Fibroblast of skin of scalp (primary cell): ENCODE measurements at regions not wholly inside any gene's neighbourhood (a gene's known extent, or its start where the extent isn't known, plus 50 kb on each side); places are given as distances from the start of the nearest gene placed in this dataset.
"Not testable (repeated sequence)": the region's sequence is repeated elsewhere in the genome, so short reads cannot be mapped to it uniquely, and the experiment has no call there.

Experiments used
- DNase-seq: peaks from one replicate; pipeline ENCODE4 v3.0.0-alpha.2; 2013

DNA sequence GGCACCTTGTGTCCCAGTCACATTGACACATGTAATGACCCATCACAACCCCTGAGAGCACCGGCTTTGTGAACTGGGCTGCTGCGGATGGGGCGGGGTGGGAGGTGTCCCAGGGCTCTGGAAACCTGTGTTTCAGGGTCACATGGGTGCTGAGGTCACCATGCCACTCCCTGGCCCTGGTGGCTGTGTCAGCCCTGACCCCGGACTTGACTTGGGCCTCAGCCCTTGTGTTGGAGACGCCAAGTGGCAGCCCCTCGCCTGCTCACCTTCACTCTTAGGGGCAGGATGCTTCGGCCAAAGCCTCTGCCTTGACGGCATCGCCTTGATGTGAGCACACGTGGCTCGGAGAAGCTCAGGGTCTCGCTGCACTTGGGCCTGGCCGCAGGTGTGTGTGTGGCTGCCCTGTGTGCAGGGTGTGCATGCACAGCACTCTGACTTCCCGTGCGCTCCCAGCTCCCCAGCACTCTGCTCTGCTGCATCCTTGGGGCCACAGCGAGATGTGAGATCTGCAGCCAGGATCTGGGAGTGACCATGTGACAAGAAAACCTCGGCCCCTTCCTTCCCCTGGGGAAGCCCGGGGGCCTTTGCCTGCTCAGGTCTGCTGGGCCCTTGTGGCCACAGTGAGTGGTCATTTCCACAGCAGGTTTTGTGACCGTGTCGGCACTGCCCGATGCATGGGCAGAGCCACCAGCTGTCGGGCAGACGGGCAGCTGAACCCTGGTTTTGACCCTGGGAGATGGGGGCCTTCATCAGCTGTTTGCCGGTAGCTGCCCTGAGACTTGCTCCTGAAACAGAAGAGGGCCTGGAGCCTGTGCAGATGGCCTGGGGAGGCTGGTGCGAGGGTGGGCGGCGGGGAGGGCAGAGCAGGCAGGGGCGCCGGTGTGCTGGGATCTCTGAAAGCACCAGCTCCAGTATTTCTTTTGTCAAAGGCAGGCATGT lies 167.4 kb downstream of the KIF26A start:
- DNase-seq, result no peak

DNA sequence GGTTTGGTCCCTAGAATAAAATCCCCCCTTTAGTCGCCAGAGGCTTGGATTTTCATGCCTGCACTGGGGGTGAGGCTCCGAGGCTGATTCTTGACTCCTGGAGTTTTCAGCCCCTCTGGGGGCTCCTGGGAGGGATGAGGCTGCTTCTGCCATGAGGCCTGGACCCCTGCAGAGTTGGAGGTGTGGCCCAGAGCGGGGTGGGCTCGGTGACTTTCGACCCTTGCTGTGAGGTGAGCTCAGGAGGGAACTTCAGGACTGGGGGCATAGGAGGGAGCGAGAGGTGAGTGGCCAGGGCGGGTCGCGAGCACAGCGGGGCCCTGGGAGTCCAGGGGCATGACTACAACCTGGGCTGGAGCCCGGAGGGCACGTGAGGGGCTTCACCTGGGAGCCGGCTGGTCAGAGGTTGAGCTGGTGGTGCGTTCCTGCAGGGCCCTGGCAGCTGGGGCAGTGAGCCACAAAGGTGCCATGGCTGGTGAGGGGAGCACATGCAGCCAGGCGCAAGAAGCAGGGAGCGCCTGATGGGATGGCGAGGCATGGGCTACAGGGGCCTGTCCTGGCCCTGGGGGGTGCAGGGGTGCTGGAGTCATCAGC lies 168.2 kb downstream of the KIF26A start:
- no peak for DNase-seq

DNA sequence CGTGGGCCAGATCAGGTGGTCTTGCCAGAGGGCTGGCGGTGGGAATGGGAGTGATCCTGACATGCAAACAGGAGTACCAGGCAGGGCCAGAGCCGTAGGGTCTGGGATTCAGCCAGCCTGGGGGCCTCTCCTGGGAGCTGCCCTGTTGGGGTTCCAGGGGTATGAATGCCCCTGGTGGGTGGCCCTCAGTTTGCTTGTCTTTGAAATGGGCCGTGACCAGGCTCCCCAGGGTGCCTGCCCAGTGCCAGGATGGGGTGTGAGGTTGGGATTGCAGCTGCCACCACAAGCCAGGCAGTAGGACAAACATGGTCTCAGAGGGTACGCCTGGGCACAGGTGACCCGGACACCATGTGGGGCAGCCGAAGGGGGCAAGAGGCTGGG lies 168.8 kb downstream of the KIF26A start:
- DNase-seq, result no peak

DNA sequence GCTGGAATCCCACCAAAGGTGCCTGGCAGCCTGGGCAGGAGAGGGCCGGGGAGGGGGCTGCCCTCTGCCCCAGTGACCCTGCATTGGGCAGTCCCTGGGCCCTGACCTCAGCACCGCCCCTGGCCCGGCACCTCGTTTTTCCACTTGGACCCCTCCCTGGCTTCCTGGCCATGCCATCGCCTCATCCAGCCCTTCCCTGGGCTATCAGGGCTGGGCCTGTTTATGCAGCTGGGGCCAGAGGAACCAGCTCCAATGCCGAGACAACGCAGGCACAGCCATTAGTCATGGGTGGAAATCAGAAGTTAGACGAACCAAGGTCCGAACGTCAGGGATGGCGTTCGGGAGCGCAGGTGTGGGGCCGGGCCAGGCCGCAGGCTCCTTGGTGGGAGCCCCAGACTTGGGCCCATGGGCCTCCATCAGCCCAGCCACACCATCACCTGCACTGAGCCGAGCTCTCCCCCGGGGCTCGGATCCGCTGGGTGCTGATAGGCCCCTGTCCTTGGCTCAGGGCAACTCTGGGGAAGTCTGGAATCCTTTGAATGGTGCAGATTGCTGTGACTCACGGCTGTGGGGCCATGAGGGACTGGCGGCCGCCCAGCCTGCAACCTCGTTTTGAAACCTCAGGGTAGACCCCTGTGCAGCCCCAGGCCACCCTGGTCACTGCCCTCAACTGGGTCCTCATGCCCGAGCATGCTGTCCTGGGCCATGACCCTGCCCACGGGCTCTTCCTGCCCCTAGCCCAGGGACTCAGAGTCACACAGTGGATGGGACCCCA lies 169.4 kb downstream of the KIF26A start:
- no peak for DNase-seq

DNA sequence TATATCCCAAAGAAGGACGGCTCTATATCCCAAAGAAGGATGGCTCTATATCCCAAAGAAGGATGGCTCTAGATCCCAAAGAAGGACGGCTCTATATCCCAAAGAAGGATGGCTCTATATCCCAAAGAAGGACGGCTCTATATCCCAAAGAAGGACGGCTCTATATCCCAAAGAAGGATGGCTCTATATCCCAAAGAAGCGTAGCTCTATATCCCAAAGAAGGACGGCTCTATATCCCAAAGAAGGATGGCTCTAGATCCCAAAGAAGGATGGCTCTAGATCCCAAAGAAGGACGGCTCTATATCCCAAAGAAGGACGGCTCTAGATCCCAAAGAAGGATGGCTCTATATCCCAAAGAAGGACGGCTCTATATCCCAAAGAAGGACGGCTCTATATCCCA lies 170.1 kb downstream of the KIF26A start:
- DNase-seq, result not testable (repeated sequence)

DNA sequence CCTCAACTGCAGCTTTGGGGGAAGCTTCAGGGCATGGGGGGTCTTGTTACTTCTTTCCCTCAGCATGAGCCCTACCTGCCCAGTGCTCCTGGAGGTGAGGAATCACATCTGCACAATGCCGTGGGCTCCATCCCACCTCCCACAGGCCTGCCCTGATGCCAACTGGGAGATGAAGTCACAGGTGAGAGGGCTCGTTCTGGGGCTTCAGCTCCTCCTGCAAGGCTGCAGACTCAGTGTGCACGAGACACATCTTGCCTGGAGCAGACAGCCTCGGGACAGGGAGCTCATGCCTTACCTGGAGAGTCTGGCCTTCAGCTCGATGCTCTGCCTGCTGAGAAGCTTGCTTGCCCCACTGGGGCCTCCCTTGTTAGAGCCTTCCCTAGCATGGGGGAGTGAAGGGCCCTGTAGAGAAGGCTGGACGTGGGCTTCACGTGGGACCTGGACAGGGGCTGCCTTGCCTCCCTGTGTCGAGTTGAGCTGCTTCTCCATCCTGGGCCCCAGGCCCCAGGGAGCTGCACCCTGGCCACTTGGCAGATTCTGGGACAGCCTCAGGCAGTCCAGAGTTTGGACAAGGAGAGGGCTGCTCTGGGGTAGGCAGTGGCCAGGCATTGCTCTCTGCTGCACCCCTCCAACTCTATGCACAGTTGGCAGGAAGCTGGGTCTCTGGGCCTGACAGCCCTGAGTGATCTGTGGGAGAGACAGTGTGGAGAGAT lies 171.4 kb downstream of the KIF26A start:
- no peak for DNase-seq

DNA sequence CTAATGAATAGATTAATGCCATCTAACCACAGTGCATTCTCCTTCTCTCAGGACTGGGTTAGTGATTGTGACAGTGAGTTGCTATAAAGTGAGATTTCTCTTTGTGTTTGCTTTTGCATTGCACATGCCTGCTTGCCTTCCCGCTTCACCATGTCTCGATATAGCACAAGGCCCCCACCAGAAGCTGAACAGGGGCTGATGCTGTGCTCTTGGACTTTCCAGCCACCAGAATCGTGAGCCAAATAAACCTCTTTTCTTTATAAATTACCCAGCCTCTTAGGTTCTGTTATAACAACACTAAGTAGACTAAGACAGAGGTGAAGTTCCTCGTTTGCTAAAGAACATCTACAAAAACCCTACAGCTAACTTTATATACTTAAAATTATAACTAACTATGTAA lies 173.0 kb downstream of the KIF26A start:
- no peak for DNase-seq

DNA sequence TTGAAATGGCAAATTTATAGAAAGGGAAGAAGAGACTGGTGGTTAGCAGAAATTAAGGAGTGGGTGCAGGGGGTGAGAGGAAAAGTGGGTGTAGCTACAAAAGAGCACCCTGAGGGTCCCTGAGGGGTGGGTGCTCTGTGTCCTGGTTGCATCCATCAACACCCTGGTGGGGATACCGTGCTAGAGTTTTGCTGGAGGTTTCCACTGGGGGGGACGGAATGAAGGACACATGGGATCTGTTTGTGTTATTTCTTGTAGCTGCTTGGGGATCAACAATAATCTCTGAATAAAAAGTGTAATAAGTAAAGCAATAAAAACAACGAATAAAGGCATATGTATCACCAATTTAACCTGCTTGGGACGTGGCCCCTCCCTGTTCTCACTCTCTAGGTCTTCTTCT lies 175.3 kb downstream of the KIF26A start:
- DNase-seq, result no peak

DNA sequence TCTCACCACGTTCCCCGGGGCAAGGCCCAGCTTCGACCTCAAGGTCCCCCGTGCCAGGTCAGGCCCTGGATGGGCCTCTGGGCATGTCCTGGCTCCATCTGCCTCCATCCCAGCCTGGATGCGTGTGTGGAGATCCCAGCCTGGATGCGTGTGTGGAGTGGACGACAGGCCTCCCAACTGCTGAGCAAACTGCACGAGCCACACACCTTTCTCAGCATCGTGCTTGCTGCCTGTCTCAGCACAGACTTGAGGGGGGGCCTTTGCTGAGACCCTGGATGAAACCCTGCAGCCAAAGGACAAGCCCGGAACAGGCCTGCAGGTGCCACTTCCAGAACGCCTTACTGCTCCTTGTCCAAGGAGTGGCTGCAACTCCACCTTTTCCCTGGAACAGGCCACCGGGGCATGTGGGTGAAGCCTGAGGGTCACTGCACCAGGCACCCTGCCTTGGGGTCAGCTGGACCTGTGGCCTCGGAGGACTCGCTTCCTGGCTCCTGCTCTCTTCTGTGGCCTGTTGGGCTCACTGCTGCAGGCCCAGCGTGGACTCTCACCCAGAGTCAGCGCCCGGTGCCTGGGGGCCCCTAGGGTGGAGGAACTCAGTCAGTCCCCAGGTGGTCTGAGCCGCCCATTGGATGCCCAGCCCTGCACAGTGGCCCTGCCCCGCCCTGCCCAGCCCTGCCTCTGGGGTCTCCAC lies 176.0 kb downstream of the KIF26A start:
- DNase-seq, result no peak

DNA sequence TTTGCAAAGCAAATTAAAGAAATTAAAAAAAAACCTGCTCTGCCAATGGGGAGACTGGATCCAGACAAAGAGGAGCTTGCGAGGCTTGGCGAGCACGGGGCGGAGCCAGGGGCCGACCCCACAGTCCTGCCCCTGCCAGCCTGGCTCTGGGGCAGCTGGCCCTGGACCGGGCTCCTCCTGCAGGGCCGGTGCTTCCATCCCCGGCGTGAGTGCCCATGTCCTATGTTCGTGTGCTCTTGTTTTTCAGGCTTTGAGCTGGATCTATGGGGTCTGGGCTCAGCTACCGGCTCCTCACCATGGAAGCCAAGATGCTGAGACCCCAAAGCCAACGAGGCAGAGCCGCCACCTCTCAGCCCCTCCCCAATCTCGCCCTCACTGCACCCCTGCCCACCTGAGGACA lies 176.8 kb downstream of the KIF26A start:
- no peak for DNase-seq

DNA sequence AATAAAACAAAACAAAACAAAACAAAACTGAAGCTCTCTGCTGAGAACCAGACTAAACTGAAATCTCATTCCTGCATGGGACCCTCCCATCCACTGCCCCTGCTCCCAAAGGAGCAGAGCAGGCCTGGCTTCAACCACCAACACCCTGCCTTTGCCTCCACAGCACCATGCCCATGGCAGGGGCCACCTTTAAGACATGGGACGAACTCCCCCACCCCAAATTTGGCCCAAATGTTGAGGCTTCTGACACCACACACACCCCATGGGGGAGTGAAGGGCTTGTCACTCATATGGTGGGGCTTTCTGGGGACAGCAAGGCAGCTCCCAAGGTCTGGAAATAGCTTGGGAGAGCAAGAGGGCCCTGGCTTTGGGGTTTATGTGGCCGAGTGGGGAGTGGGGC lies 177.2 kb downstream of the KIF26A start:
- no peak for DNase-seq

DNA sequence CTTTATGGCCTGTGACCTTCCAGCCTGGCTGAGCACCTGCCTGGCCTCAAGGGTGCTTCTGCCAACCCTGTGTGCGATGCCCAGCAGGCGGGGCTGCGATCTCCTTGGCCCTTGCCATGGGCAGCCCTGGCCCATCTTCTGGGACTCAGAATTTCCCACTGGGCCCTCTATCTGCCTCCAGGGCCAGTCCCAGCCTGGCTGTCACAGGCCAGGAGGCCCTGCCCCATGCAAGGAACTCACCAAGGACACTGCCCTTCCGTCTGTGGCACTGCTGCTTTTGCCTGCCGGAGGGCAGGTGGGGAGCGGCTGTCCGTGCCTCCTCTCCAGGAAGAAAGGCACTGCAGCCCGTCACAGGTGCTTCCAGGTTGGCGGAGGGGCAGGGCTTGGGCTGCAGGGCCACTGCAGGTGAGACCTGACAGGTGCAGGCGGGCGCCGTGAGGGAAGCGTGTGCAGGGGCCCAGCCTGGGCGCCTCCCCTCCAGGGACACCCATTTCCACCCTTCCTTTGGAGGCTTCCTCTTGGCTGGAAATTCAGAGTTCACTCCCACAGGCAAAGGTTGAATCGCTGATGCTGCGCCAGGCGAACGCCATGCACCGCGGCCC lies 177.8 kb downstream of the KIF26A start:
- DNase-seq, result no peak

DNA sequence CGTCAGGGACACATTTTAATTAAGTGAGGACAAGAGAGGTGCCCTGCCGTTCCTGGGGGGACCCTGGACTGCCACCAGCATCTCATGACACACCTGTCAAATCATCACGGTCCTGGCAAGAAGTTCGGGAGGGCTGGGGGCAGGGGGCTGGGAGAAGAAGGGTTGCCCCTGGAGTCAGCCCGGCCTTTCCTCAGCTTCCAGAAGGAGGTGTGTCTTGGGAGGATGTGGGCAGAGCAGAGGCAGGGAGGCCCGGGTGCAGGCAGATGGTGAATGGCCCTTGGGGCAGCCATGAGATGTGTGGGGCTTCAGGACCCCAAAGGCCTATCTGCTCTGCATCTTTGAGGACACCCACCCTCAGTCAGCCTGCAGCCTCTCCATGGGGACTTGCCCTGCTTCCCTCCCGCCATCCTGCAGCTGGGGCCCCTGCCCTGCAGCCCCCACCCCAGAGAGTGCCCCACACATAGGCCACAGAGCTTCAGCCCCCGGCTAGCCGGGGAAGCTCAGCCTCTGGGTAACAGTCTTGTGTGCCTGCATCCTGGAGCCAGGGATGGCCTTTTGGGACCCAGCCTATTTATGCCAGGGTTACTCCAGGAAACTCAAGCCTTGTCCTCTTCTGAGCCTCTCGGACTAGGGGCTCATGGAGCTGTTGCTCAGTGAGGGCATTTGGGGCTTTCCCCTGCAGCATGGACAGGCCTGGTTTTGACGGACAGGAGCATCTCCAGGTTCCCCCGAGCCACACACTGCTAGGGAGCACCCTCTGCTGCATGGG lies 178.5 kb downstream of the KIF26A start:
- DNase-seq, result no peak

DNA sequence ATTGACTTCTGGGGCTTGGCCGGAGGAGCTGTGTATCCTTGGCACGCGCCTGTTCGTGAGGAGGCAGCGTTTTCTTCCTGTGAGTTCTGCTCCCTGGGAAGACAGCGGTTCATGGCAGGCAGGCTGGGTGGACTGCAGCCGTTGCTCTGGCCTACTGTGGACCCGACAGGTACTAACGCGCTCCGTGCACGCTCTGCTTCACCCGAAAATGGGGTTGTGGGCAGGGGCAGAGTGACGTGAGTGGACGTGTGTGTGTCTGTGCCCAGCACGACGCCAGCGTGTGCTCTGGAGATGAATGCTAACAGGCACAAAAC lies 179.1 kb downstream of the KIF26A start:
- no peak for DNase-seq

DNA sequence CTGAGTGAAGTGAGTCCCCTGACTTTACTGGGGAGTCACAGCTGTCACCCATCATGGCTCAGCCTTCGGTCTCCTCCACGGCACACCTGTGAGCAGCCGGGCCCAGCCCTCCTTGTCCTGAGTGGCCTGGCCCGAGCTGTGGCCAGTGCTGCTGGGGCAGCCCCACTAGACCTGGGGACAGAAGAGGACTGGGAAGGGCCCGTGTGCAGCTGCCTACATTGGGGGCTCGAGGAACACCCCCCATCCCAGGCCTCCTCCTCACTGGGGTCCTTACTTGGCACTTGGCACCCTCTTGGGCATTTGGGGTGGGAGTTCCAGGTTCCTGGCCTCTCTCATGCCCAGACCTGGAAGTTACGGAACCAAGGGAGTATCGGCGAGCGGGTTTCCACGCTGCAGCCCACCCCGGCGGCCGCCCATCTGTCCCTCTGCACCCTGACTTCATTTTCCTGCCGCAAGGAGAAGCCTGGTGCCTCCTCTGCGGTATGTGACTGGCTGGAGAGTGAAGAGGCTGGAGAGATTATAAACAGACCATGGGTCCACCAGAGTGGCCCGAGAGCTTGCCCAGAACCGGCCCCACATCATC lies 179.7 kb downstream of the KIF26A start:
- DNase-seq, result no peak

DNA sequence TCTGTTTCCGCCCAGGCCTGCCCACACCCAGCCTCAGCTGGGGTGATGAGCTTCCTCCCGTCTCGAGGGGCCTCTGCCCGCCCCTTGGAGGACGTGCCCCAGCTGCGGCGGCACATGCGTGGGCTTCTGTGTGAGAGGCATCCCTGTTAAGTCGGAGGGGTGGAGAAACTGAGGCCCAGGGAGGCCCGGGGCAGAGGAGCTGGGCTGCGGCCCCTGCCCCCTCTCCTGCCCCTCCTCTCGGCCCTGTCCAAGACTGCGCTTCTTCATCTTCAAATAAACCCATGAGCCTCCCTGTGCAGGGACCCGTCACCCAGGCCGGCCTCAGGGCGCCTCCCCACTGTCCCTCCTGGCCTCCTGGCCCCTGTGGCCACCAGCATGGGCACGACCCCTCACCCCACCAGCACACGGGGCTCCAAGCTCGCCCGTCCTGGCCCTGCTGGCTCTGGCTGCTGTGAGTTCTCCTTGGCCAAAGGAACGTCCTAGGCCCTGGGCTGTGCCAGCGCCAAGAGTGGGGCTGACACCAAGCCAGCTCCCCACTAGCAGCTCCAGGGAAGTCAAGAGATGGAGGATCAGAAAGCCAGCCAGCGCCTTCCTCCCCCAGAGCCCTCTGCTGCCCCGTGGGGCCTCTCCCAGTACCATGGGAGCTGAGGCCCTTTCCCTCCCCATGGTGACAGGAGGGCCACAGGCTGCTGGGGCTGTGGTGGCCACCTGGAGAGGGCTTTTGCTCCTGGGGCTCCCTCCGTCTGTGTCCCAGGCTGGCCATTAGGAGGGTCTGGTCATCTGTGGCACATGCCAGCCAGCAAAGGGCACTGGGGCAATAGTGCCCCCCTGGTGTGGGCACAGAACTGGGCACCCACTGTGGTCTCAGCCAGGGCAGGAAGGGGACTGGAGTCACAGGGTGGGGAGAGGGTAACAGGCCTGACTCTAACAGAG lies 180.4 kb downstream of the KIF26A start:
- no peak for DNase-seq

DNA sequence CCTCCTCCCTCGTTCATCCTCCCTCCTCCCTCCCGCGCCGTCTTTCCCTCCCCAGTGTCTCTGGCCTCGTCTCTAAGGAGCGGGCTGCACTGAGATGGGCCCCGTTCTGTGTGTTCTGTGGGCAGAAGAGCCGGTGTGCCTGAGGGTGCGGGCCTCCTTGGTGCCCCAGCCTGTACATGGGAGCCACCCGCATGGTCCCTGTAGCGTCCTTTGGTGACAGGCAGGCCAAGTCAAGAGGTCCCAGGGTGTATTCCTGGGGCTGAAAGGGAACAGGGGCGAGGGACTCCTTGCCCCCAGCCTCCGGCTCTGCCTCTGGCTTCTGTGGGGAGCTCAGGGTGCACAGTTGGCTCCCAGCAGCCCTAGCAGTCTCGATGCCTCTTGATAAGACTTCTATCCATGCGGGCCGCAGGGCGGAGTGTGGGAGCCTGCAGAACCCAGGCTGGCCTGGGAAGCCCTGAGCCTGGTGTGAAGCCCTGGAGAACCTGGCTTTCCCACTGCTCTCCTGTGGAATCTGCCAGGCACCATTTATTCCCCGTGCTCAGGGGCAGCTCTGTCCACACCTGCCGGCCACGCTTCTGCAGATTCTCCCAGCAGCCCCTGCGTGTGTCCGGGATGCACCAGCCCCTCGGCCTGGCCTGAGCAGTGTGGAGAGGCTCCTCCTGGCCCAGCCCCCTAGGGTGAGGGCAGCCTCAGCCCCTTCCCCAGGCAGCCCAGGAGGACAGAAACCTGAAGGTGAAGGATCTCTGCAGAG lies 181.3 kb downstream of the KIF26A start:
- DNase-seq, result no peak

DNA sequence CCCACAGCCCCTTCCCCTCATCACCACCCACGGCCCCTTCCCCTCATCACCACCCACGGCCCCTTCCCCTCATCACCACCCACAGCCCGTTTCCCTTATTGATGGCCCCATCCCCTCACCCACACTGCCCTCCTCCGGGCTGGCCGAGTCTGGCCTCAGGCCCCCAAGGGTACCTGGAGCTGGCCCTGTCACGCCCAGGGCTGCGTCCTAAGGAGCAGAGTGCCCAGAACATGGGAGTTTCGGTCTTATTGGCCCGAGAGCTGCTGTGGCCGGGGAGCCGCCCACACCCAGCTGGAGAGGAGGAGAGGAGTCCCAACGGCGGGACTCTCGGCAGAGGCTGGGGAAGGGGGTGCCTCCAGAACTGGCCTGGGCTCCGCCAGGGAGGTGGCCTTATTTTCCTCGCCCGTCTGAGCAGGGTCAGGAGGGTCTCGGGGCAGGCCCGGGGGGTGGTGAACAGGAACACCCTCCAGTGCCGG lies 182.3 kb downstream of the KIF26A start:
- no peak for DNase-seq
